ENCODE measurements at regions not wholly inside any gene's neighbourhood (a gene's known extent, or its start where the extent isn't known, plus 50 kb on each side); places are given as distances from the start of the nearest gene placed in this dataset.

DNA sequence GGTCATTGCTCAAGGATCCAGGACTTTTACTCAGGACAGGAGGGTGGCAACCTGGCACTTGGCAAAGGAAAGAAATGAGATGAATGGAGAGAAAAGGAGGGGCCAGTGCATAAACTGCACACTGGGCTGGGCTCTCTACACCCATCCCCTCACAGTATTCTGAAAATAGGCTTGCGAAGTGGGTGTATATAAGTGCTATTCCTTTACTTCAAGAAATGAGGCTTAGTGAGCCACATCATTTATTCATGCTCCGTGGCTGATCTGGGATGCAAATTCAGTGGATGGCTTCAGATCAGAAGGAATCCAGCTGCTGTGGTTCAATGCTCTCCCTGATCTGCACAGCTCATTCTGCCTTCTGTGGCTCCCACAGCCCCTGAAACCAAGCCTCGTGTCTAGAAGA is 297.7 kb downstream of the UQCRFS1 start:
- Histone ChIP-seq H2BK12ac (ENCODE audit: insufficient read length, low read depth, low read length) (no peak overlapping the region), H3K23ac (ENCODE audit: insufficient read length, low read depth, low read length) (no peak overlapping the region), H2BK120ac (ENCODE audit: low read depth, low read length, poor library complexity, severe bottlenecking) (no peak overlapping the region), H2AFZ (ENCODE audit: low read length) (no peak overlapping the region), H3T11ph (ENCODE audit: low read length) (no peak overlapping the region), H3K9me3 (ENCODE audit: control insufficient read depth, low read depth, low read length) (no peaks in the 10 kb centered on the region), H3K4me1 (ENCODE audit: insufficient read depth, low read length) (no peaks in the 10 kb centered on the region), H3K56ac (ENCODE audit: insufficient read length, low read depth, low read length) (no peak overlapping the region), H3K79me2 (ENCODE audit: insufficient read depth, low read length) (no peaks in the 10 kb centered on the region), H4K5ac (ENCODE audit: insufficient read length, low read depth, low read length) (no peak overlapping the region), H2BK5ac (ENCODE audit: insufficient read length, low read length) (no peak overlapping the region), H4K91ac (ENCODE audit: insufficient read length, low read depth, low read length) (no peak overlapping the region), H2BK15ac (ENCODE audit: low read depth, low read length) (no peak overlapping the region), H3K14ac (ENCODE audit: insufficient read depth, low read length) (no peak overlapping the region), H3K18ac (ENCODE audit: insufficient read length, low read depth, low read length) (no peak overlapping the region), H4K20me1 (ENCODE audit: control insufficient read depth, insufficient read depth, insufficient read length) (no peaks in the 10 kb centered on the region), H3K23me2 (ENCODE audit: insufficient read length, low read depth, low read length, poor library complexity, severe bottlenecking) (no peaks in the 10 kb centered on the region), H3K27me3 (ENCODE audit: insufficient read depth, low read length) (no peaks in the 10 kb centered on the region), H3K4ac (ENCODE audit: low read depth, low read length) (no peak overlapping the region), H2BK20ac (ENCODE audit: low read depth, low read length, poor library complexity, severe bottlenecking) (no peak overlapping the region), H3K27ac (ENCODE audit: insufficient read length, low read depth, low read length) (no peak overlapping the region), H3K4me2 (ENCODE audit: insufficient read depth, insufficient read length, low read length) (no peak overlapping the region), H2AK5ac (ENCODE audit: insufficient read length, low read length) (no peak overlapping the region), H4K8ac (replicated peaks; ENCODE audit: insufficient read length, low read depth, low read length) (no peak overlapping the region), H3K9ac (ENCODE audit: extremely low read depth, insufficient read length, low read length) (no peak overlapping the region), H3K79me1 (ENCODE audit: insufficient read depth, low read depth, low read length, poor library complexity, severe bottlenecking) (no peaks in the 10 kb centered on the region)
- Mint-ChIP-seq H3K9me3 (0 out of 5 replicates have a peak, but pooled peaks cover 0 to 2% of the 10 kb centered on the region in 2 experiments), H3K36me3 (ENCODE audit: insufficient read depth in 1 of 3, low read depth in 3 of 3) (no peaks in the 10 kb centered on the region), H3K4me3 (no peak overlapping the region), H3K27me3 (ENCODE audit: low read depth) (peaks cover 2% of the 10 kb centered on the region; the same call in 1 of the 2 replicates), H3K4me1 (peaks cover 9 to 12% of the 10 kb centered on the region in 2 experiments; a peak in 3 of 4 replicates), H3K27ac (no peak overlapping the region)
- WGBS (ENCODE audit: extremely low coverage, insufficient read length, low lambda C conversion rate), result no CpG with 5 or more reads among the region's 3 CpGs
- TF ChIP-seq, protein P1, sequence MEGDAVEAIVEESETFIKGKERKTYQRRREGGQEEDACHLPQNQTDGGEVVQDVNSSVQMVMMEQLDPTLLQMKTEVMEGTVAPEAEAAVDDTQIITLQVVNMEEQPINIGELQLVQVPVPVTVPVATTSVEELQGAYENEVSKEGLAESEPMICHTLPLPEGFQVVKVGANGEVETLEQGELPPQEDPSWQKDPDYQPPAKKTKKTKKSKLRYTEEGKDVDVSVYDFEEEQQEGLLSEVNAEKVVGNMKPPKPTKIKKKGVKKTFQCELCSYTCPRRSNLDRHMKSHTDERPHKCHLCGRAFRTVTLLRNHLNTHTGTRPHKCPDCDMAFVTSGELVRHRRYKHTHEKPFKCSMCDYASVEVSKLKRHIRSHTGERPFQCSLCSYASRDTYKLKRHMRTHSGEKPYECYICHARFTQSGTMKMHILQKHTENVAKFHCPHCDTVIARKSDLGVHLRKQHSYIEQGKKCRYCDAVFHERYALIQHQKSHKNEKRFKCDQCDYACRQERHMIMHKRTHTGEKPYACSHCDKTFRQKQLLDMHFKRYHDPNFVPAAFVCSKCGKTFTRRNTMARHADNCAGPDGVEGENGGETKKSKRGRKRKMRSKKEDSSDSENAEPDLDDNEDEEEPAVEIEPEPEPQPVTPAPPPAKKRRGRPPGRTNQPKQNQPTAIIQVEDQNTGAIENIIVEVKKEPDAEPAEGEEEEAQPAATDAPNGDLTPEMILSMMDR (conservative IDR thresholded peaks at IDR 0.05), result no peak
- no peak for DNase-seq
